AG04450 (cell line): ENCODE measurements at regions not wholly inside any gene's neighbourhood (a gene's known extent, or its start where the extent isn't known, plus 50 kb on each side); places are given as distances from the start of the nearest gene placed in this dataset.
"Not testable (repeated sequence)": the region's sequence is repeated elsewhere in the genome, so short reads cannot be mapped to it uniquely, and the experiment has no call there.

Experiments
- CTCF ChIA-PET: fragments of 300-600, 350-600 bp; formaldehyde crosslinking; extraction: SDS; loops from one replicate; lab custom pipeline; 2022; ENCODE audit warnings: antibody characterized with exemption, inconsistent platforms; lab: Charles Lee
- POLR2A ChIA-PET: fragments of 350-600 bp; formaldehyde crosslinking; extraction: SDS; loops from one replicate; lab custom pipeline; 2021; ENCODE audit warnings: antibody characterized with exemption, inconsistent platforms; lab: Yijun Ruan, JAX
- DNase-seq: peaks from one replicate; pipeline ENCODE4 v3.0.0-alpha.2; 2011; ENCODE audit warnings: low read depth, low spot score
- H3K27ac ChIP-seq: one replicate; pipeline ENCODE4 v1.5.1; 2012; ENCODE audit warnings: low read depth, low read length, control low read depth
- H3K27me3 ChIP-seq: one replicate; pipeline ENCODE4 v1.6.0; 2012; ENCODE audit warnings: low read length; ENCODE audit not compliant: control insufficient read depth, insufficient read depth
- H3K4me3 ChIP-seq: 2 replicates; pipeline ENCODE4 v1.5.1; 2011; ENCODE audit warnings: mild to moderate bottlenecking, low read depth, low read length, control low read depth
- H3K9me3 ChIP-seq: 2 replicates; pipeline ENCODE4 v1.5.1; 2012; ENCODE audit warnings: low read length; ENCODE audit not compliant: control insufficient read depth, insufficient read depth
- TF ChIP-seq, protein P1 (sequence below): IDR thresholded peaks from 2 replicates; pipeline ENCODE4 v1.5.1; 2011; ENCODE audit warnings: low read depth, low read length, control low read depth, inconsistent platforms

DNA sequence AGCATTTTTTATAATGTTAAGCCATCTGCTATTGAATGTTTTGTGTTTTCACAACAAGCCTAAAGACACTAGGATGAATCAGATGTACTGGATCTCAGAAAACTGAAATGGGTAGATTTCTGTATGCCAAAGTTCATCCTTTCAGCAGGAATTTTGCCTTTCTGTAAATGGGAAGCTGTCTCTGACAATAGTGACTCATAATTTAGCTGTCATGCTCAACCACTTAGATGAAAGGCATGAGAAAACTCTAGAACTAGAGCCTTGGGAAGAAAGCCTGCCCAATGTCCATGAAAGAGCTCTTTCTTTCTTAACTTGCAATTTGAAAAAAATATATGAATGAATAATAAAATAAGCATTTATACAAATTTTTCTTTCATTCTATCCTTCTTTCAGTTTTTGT lies 616.0 kb upstream of the EDIL3 start:
- TF ChIP-seq, protein P1, sequence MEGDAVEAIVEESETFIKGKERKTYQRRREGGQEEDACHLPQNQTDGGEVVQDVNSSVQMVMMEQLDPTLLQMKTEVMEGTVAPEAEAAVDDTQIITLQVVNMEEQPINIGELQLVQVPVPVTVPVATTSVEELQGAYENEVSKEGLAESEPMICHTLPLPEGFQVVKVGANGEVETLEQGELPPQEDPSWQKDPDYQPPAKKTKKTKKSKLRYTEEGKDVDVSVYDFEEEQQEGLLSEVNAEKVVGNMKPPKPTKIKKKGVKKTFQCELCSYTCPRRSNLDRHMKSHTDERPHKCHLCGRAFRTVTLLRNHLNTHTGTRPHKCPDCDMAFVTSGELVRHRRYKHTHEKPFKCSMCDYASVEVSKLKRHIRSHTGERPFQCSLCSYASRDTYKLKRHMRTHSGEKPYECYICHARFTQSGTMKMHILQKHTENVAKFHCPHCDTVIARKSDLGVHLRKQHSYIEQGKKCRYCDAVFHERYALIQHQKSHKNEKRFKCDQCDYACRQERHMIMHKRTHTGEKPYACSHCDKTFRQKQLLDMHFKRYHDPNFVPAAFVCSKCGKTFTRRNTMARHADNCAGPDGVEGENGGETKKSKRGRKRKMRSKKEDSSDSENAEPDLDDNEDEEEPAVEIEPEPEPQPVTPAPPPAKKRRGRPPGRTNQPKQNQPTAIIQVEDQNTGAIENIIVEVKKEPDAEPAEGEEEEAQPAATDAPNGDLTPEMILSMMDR: no peak
- no peak for DNase-seq
- Histone ChIP-seq H3K4me3 (no peak overlapping the region), H3K27me3 (no peaks in the 10 kb centered on the region), H3K9me3 (no peaks in the 10 kb centered on the region), H3K27ac (no peak overlapping the region)
- ChIA-PET POLR2A (no interaction called here), CTCF (interaction anchor here (0.6 kb wide), 1 partner anchor 1288 kb away, joined by 8 read pairs; no protein-coding TSS in a partner anchor)

DNA sequence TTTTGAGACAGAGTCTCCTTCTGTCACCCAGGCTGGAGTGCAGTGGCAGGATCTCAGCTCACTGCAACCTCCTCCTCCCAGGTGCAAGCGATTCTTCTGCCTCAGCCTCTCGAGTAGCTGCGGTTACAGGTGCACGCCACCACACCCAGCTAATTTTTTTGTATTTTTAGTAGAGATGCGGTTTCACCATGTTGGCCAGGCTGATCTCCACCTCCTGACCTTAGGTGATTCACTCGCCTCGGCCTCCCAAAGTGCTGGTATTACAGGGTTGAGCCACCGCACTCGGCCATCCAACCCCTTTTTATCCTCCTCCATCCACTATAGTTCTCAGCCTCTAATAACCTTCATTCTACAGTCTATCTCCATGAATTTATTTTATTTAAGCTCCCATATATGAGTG lies 617.3 kb upstream of the EDIL3 start:
- H3K9me3 ChIP-seq, DNase-seq, POLR2A ChIA-PET, H3K27me3 ChIP-seq, H3K4me3 ChIP-seq, H3K27ac ChIP-seq, CTCF ChIA-PET: not testable (repeated sequence)

DNA sequence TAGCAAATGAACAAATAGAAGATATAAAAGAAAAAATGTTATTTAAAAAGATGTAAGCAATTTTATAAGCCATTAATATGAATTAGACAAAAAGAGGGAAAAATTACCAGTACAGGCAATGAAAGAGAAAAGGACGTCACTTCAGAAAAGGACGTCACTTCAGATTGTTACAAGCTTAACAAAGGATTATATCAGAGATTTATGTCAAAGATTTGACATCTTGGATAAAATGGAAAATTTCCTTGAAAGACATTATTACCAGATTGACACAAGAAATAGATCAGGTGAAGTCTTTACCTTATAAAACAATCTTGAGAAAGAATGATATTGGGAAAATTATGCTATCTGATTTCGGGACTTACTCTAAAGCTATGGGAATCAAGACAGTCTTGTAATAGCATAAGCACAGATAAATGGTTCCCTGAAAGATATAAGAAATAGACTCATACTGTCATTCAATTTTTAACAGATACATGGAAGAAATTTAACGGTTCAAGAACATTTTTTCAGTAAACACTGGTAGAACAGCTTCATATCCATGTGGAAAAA lies 625.4 kb upstream of the EDIL3 start:
- Histone ChIP-seq H3K9me3 (no peaks in the 10 kb centered on the region), H3K27me3 (no peaks in the 10 kb centered on the region), H3K27ac (no peak overlapping the region), H3K4me3 (no peak overlapping the region)
- ChIA-PET CTCF (no interaction called here), POLR2A (no interaction called here)
- no peak for DNase-seq
- TF ChIP-seq, protein P1: no peak

DNA sequence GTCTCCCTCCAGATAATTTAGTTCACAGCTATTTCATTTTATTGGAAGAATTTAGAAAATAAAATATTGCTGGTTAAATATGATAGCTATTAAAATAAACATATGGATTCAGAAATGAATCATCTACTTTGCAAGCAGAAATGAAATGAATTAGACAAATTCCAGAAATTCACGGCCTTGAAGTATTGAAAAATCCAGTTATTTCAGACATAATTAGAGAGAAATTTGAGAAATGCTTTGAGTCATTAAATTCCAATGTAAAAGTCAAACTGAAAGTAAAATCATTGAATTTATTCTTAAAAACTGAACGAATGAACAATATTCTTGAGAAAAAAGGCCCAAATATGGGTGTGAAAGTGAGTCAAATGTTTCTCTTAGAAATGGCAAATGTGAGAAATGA lies 632.6 kb upstream of the EDIL3 start:
- Histone ChIP-seq H3K27me3 (no peaks in the 10 kb centered on the region), H3K9me3 (no peaks in the 10 kb centered on the region), H3K27ac (no peak overlapping the region), H3K4me3 (no peak overlapping the region)
- TF ChIP-seq, protein P1: no peak
- ChIA-PET CTCF (no interaction called here), POLR2A (no interaction called here)
- no peak for DNase-seq

DNA sequence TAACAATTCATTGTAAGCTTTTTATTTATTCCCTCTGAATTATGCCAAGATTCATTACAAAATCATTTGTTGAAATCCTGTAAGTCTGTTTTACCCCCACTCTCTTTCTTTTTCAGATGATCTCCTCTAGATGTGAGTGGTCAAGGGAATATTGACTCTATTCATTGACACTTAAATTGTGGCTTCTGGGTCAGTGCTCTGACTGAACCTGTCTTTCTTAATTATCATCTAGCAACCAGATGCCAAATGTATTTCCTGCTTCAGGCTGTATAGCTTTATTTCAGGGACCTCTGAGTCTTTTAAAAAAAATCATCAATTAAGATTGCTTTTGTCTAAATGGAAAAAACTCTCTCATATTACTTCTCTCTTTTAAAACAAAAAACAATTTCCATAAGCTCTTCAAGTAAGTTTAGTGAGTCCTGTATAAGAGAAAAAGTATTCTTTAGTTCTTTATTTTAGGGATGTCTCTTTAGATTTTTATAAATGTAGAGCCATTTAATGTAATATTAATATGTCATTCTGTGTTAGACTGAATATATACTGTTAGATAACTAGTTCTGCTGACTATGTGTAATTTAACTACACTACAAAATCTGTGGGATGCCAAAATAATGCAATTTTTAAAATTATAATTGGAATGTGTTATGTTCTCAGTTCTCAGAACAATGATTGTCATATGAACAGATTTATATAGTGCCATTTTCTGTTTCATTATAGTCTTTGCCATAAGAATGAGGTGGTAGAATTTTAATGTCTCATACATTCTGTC lies 645.8 kb upstream of the EDIL3 start:
- Histone ChIP-seq H3K9me3 (no peaks in the 10 kb centered on the region), H3K4me3 (no peak overlapping the region), H3K27ac (no peak overlapping the region), H3K27me3 (no peaks in the 10 kb centered on the region)
- DNase-seq: no peak
- CTCF ChIA-PET: interaction anchor here (0.6 kb wide), 1 partner anchor 8 kb away, joined by 3 read pairs; no protein-coding TSS in a partner anchor
- TF ChIP-seq, protein P1: no peak
- POLR2A ChIA-PET: no interaction called here
